GM12878 (cell line): ENCODE measurements at regions not wholly inside any gene's neighbourhood (a gene's known extent, or its start where the extent isn't known, plus 50 kb on each side); places are given as distances from the start of the nearest gene placed in this dataset.

Source experiments
- ATAC-seq: fragments of 200-7000 bp; cut with Tn5 transposase; 3 replicates; pipeline ENCODE4 v1.9.1; 2020; ENCODE audit warnings: mild to moderate bottlenecking, moderate library complexity
- BruUV-seq: library from RNA; stranded (reverse); fragments of 400-500 nt; replicated peaks from 2 replicates; lab custom pipeline; 2021; lab: Mats Ljungman, UMichigan
- CTCF ChIA-PET: fragments of 300-600 bp; sonication (Branson Sonifier 250); formaldehyde crosslinking; extraction: SDS; loops from one replicate; lab custom pipeline; 2021; ENCODE audit warnings: inconsistent platforms; lab: Yijun Ruan, JAX
- POLR2A ChIA-PET: fragments of 350-600 bp; formaldehyde crosslinking; extraction: SDS; loops from one replicate; lab custom pipeline; 2021; ENCODE audit warnings: inconsistent platforms; lab: Charles Lee
- RAD21 ChIA-PET: fragments of 300-600 bp; sonication (Branson Sonifier 250); formaldehyde crosslinking; loops from one replicate; lab custom pipeline; 2023; ENCODE audit warnings: antibody characterized with exemption; ENCODE audit not compliant: unreplicated experiment; lab: Charles Lee
- SMC1A ChIA-PET: fragments of 300-600 bp; sonication (Branson Sonifier 250); formaldehyde crosslinking; loops from one replicate; lab custom pipeline; 2023; ENCODE audit not compliant: unreplicated experiment, uncharacterized antibody; lab: Charles Lee
- DNase-seq: peaks from one replicate; pipeline ENCODE4 v3.0.0-alpha.2; 2011; ENCODE audit warnings: low read depth, low spot score
- FAIRE-seq: peaks from 3 replicates; lab custom pipeline; 2011; peaks lifted over from hg19 to GRCh38; lab: Jason Lieb, UNC
- H2AFZ ChIP-seq: 2 replicates; pipeline ENCODE4 v1.6.0; 2011; ENCODE audit warnings: low read depth, low read length, control low read depth; ENCODE audit not compliant: control insufficient read depth
- H3K27ac ChIP-seq: 2 replicates; pipeline ENCODE4 v1.5.1; 2011; ENCODE audit warnings: control low read depth; ENCODE audit not compliant: control insufficient read depth, insufficient read depth
- H3K27me3 ChIP-seq, 2 experiments: replicated peaks in 1 of 2; 2 replicates each; pipeline versions ENCODE4 v1.6.0 to v1.6.1; 2011; ENCODE audit warnings: low read length in 1 of 2; ENCODE audit not compliant: control insufficient read depth in 2 of 2, insufficient read depth in 2 of 2
- H3K36me3 ChIP-seq, 2 experiments: 2 replicates each; pipeline ENCODE4 v1.5.1; 2011; ENCODE audit warnings: low read length in 1 of 2; ENCODE audit not compliant: control insufficient read depth in 2 of 2, insufficient read depth in 2 of 2
- H3K4me1 ChIP-seq: 2 replicates; pipeline ENCODE4 v1.6.1; 2011; ENCODE audit warnings: mild to moderate bottlenecking, low read length, moderate library complexity, mixed read lengths; ENCODE audit not compliant: control insufficient read depth, insufficient read depth
- H3K4me2 ChIP-seq: 2 replicates; pipeline ENCODE4 v1.6.0; 2011; ENCODE audit warnings: control low read depth; ENCODE audit not compliant: control insufficient read depth, insufficient read depth
- H3K4me3 ChIP-seq: fragments of 200-600 bp; sonication (generic); 2 replicates; pipeline ENCODE4 v1.5.1; 2016
- H3K79me2 ChIP-seq: 2 replicates; pipeline ENCODE4 v1.6.0; 2011; ENCODE audit warnings: low read length; ENCODE audit not compliant: control insufficient read depth, insufficient read depth
- H3K9ac ChIP-seq: 2 replicates; pipeline ENCODE4 v1.8.0; 2011; ENCODE audit warnings: low read length, control low read depth, mixed read lengths; ENCODE audit not compliant: control insufficient read depth, insufficient read depth
- H3K9me3 ChIP-seq: replicated peaks from 3 replicates; pipeline ENCODE4 v1.5.1; 2011; ENCODE audit warnings: mild to moderate bottlenecking, low read length; ENCODE audit not compliant: control insufficient read depth, insufficient read depth
- H4K20me1 ChIP-seq: 2 replicates; pipeline ENCODE4 v1.6.0; 2011; ENCODE audit not compliant: control insufficient read depth, insufficient read depth
- GATAD2B ChIP-seq: fragments of 450-650 bp; conservative IDR thresholded peaks from 2 replicates; pipeline ENCODE4 v1.6.1; 2017; ENCODE audit warnings: low read depth, mild to moderate bottlenecking, moderate library complexity
- MEF2B ChIP-seq: fragments of 450-650 bp; IDR thresholded peaks from 2 replicates; pipeline ENCODE4 v1.6.1; 2018; ENCODE audit warnings: mild to moderate bottlenecking, moderate library complexity; ENCODE audit not compliant: partially characterized antibody, poor library complexity, severe bottlenecking
- RCOR1 ChIP-seq: conservative IDR thresholded peaks from 2 replicates; pipeline ENCODE4 v1.6.1; 2012; ENCODE audit warnings: low read depth, low read length, improper control_type of control experiment
- SRF ChIP-seq, 2 experiments: IDR thresholded peaks; 2 replicates each; pipeline ENCODE4 v1.6.1; 2011; ENCODE audit warnings: low read depth in 2 of 2, low read length in 2 of 2, mild to moderate bottlenecking in 1 of 2, moderate library complexity in 1 of 2
- in situ Hi-C: fragments of 300-500 bp; cut with MboI; formaldehyde crosslinking; loops from 9 replicates; pipeline ENCODE4 v1.14.3; 2018; ENCODE audit warnings: mixed read lengths
- intact Hi-C: fragments of 100-400 bp; cut with micrococcal nuclease; formaldehyde crosslinking; loops from one replicate; pipeline ENCODE4 v1.14.2; 2022; ENCODE audit not compliant: unreplicated experiment
- TF ChIP-seq, protein P1 (sequence below): IDR thresholded peaks from 2 replicates; pipeline ENCODE4 v1.6.1; 2011; ENCODE audit warnings: borderline replicate concordance, low read depth, mild to moderate bottlenecking, moderate library complexity, low read length; ENCODE audit not compliant: insufficient read depth, poor library complexity, severe bottlenecking
- TF ChIP-seq, protein P2 (sequence below): fragments of 450-650 bp; IDR thresholded peaks from 2 replicates; pipeline ENCODE4 v1.6.1; 2018; ENCODE audit warnings: mild to moderate bottlenecking, low read depth, moderate library complexity; ENCODE audit not compliant: partially characterized antibody
- TF ChIP-seq, protein P3 (sequence below): fragments of 450-650 bp; IDR thresholded peaks from 2 replicates; pipeline ENCODE4 v1.6.1; 2017; ENCODE audit warnings: mild to moderate bottlenecking, moderate library complexity
- TF ChIP-seq, protein P4 (sequence below), 3 experiments: IDR thresholded peaks in 2 of 3; conservative IDR thresholded peaks in 1 of 3; 2 replicates each; pipeline ENCODE4 v1.5.1; 2011; ENCODE audit warnings: low read depth in 3 of 3, low read length in 3 of 3, mild to moderate bottlenecking in 3 of 3, control low read depth in 2 of 3, moderate library complexity in 2 of 3, inconsistent platforms in 1 of 3, mixed read lengths in 1 of 3; ENCODE audit not compliant: control insufficient read depth in 2 of 3, insufficient read depth in 1 of 3; ENCODE audit errors: extremely low read depth in 1 of 3

DNA sequence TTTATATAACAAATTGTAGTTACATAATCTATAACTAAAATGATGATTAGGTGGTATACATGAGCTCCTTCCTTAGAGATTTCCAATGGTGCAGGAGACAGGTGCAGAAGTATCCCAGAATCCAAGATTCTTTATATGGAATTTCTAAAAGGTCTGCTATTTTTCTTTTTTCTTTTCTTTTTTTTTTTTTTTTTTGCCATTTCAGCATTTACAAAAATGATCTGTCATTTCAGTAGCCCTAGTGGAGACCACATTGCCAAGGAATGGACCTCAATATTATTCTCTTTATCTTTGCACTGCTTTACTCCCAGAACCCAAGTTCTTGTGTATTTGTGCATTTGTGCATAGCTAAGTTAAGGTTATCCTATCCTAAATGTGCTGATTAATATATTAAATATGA is 61.7 kb downstream of the MRPS30 start:
- ChIA-PET CTCF (interaction anchor here (1.2 to 1.8 kb wide), 3 partner anchors 8 to 14 kb away, joined by 3 to 6 read pairs (median 3); no protein-coding TSS in a partner anchor), SMC1A (interaction anchor here (0.6 to 0.8 kb wide), 2 partner anchors 67 to 85 kb away, joined by 3 to 4 read pairs; no protein-coding TSS in a partner anchor), RAD21 (interaction anchor here (1.0 to 1.6 kb wide), 2 partner anchors 11 to 57 kb away, joined by 3 to 6 read pairs; no protein-coding TSS in a partner anchor), POLR2A (interaction anchor here (0.7 kb wide), 1 partner anchor 83 kb away, joined by 8 read pairs; no protein-coding TSS in a partner anchor)
- Histone ChIP-seq H3K9me3 (no peaks in the 10 kb centered on the region; the same call in 2 of the 3 replicates), H3K27me3 (no peaks in the 10 kb centered on the region), H3K79me2 (no peaks in the 10 kb centered on the region), H4K20me1 (no peaks in the 10 kb centered on the region), H2AFZ (no peak overlapping the region), H3K4me2 (no peak overlapping the region), H3K27ac (no peak overlapping the region), H3K9ac (no peak overlapping the region), H3K4me1 (peaks cover 4% of the 10 kb centered on the region; the same call in 1 of the 2 replicates), H3K4me3 (no peak overlapping the region), H3K36me3 (no peaks in the 10 kb centered on the region)
- intact Hi-C loops = loop anchor here (10.0 kb wide), 1 partner anchor 924 kb away; no protein-coding TSS in a partner anchor
- TF ChIP-seq, protein P1, sequence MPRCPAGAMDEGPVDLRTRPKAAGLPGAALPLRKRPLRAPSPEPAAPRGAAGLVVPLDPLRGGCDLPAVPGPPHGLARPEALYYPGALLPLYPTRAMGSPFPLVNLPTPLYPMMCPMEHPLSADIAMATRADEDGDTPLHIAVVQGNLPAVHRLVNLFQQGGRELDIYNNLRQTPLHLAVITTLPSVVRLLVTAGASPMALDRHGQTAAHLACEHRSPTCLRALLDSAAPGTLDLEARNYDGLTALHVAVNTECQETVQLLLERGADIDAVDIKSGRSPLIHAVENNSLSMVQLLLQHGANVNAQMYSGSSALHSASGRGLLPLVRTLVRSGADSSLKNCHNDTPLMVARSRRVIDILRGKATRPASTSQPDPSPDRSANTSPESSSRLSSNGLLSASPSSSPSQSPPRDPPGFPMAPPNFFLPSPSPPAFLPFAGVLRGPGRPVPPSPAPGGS = no peak
- TF ChIP-seq, protein P2, sequence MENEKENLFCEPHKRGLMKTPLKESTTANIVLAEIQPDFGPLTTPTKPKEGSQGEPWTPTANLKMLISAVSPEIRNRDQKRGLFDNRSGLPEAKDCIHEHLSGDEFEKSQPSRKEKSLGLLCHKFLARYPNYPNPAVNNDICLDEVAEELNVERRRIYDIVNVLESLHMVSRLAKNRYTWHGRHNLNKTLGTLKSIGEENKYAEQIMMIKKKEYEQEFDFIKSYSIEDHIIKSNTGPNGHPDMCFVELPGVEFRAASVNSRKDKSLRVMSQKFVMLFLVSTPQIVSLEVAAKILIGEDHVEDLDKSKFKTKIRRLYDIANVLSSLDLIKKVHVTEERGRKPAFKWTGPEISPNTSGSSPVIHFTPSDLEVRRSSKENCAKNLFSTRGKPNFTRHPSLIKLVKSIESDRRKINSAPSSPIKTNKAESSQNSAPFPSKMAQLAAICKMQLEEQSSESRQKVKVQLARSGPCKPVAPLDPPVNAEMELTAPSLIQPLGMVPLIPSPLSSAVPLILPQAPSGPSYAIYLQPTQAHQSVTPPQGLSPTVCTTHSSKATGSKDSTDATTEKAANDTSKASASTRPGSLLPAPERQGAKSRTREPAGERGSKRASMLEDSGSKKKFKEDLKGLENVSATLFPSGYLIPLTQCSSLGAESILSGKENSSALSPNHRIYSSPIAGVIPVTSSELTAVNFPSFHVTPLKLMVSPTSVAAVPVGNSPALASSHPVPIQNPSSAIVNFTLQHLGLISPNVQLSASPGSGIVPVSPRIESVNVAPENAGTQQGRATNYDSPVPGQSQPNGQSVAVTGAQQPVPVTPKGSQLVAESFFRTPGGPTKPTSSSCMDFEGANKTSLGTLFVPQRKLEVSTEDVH = no peak
- TF ChIP-seq RCOR1 (no peak), GATAD2B (no peak), MEF2B (no peak), SRF (IDR thresholded peaks at IDR 0.05; ENCODE audit: low read depth in 2 of 2, low read length in 2 of 2) (no peak)
- TF ChIP-seq, protein P3, sequence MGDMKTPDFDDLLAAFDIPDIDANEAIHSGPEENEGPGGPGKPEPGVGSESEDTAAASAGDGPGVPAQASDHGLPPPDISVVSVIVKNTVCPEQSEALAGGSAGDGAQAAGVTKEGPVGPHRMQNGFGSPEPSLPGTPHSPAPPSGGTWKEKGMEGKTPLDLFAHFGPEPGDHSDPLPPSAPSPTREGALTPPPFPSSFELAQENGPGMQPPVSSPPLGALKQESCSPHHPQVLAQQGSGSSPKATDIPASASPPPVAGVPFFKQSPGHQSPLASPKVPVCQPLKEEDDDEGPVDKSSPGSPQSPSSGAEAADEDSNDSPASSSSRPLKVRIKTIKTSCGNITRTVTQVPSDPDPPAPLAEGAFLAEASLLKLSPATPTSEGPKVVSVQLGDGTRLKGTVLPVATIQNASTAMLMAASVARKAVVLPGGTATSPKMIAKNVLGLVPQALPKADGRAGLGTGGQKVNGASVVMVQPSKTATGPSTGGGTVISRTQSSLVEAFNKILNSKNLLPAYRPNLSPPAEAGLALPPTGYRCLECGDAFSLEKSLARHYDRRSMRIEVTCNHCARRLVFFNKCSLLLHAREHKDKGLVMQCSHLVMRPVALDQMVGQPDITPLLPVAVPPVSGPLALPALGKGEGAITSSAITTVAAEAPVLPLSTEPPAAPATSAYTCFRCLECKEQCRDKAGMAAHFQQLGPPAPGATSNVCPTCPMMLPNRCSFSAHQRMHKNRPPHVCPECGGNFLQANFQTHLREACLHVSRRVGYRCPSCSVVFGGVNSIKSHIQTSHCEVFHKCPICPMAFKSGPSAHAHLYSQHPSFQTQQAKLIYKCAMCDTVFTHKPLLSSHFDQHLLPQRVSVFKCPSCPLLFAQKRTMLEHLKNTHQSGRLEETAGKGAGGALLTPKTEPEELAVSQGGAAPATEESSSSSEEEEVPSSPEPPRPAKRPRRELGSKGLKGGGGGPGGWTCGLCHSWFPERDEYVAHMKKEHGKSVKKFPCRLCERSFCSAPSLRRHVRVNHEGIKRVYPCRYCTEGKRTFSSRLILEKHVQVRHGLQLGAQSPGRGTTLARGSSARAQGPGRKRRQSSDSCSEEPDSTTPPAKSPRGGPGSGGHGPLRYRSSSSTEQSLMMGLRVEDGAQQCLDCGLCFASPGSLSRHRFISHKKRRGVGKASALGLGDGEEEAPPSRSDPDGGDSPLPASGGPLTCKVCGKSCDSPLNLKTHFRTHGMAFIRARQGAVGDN = no peak
- TF ChIP-seq, protein P4, sequence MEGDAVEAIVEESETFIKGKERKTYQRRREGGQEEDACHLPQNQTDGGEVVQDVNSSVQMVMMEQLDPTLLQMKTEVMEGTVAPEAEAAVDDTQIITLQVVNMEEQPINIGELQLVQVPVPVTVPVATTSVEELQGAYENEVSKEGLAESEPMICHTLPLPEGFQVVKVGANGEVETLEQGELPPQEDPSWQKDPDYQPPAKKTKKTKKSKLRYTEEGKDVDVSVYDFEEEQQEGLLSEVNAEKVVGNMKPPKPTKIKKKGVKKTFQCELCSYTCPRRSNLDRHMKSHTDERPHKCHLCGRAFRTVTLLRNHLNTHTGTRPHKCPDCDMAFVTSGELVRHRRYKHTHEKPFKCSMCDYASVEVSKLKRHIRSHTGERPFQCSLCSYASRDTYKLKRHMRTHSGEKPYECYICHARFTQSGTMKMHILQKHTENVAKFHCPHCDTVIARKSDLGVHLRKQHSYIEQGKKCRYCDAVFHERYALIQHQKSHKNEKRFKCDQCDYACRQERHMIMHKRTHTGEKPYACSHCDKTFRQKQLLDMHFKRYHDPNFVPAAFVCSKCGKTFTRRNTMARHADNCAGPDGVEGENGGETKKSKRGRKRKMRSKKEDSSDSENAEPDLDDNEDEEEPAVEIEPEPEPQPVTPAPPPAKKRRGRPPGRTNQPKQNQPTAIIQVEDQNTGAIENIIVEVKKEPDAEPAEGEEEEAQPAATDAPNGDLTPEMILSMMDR (IDR thresholded peaks at IDR 0.05 in 2 of 3, conservative IDR thresholded peaks at IDR 0.05 in 1 of 3; ENCODE audit: control insufficient read depth in 2 of 3, extremely low read depth in 1 of 3, insufficient read depth in 1 of 3, low read depth in 3 of 3, low read length in 3 of 3) = no peak
- in situ Hi-C loops = loop anchor here (10.0 kb wide), 1 partner anchor 924 kb away; no protein-coding TSS in a partner anchor
- no peak for ATAC-seq
- DNase-seq = no peak
- no TSS peak for BruUV-seq
- no peak for FAIRE-seq
